Panc1 (cell line): ENCODE measurements at regions not wholly inside any gene's neighbourhood (a gene's known extent, or its start where the extent isn't known, plus 50 kb on each side); places are given as distances from the start of the nearest gene placed in this dataset.

Experiments used
- CTCF ChIP-seq: fragments of 450-650 bp; IDR thresholded peaks from 2 replicates; pipeline ENCODE4 v1.5.1; 2017; ENCODE audit warnings: mild to moderate bottlenecking
- REST ChIP-seq, 2 experiments: IDR thresholded peaks; 2 replicates each; pipeline ENCODE4 v1.6.1; 2011 to 2012; ENCODE audit warnings: low read depth in 2 of 2, control low read depth in 1 of 2, low read length in 1 of 2, mild to moderate bottlenecking in 1 of 2, moderate library complexity in 1 of 2; ENCODE audit not compliant: insufficient read depth in 1 of 2

DNA sequence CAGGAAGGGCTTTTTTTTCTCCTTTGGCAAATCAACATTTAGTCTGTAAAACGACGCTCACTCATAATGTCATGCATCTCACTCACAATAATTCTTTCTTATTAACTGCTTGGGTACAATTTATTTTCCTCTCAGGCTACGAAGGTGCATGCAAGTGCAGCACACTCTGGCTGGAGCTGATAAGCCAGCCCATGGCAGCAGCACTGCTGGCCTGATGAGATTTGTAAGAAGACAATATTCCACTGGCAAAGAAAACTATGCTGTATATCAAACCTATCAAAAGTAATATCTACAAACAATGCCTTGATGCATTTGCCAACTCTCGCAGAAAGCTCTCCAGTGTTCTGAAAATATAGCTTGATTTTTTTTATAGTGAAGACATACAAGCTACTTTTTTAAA is 170.0 kb upstream of the PHF14 start:
- no peak for TF ChIP-seq REST (IDR thresholded peaks at IDR 0.05; ENCODE audit: insufficient read depth in 1 of 2, low read depth in 2 of 2, low read length in 1 of 2)
- no peak for TF ChIP-seq CTCF
